ENCODE measurements at regions not wholly inside any gene's neighbourhood (a gene's known extent, or its start where the extent isn't known, plus 50 kb on each side); places are given as distances from the start of the nearest gene placed in this dataset.

DNA sequence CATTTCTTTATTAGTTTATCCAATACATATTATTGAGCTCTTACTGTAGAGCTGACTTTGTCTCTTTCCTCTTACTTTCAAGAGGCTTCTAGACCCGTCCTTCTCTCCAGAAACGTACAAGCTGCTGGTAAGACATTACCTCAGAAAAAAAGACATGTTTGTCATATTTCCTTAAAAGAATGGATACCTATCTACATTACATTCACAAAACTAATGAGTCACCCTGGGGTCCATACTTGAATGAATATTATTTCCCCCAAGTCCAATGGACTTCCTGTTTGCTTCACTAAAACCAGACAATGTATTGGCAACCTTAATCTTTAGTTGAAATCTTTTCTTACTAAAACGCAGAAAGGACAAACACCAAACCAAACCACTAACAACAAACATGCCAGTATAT is 176.5 kb upstream of the CLNK start:
- TF ChIP-seq, protein P1, sequence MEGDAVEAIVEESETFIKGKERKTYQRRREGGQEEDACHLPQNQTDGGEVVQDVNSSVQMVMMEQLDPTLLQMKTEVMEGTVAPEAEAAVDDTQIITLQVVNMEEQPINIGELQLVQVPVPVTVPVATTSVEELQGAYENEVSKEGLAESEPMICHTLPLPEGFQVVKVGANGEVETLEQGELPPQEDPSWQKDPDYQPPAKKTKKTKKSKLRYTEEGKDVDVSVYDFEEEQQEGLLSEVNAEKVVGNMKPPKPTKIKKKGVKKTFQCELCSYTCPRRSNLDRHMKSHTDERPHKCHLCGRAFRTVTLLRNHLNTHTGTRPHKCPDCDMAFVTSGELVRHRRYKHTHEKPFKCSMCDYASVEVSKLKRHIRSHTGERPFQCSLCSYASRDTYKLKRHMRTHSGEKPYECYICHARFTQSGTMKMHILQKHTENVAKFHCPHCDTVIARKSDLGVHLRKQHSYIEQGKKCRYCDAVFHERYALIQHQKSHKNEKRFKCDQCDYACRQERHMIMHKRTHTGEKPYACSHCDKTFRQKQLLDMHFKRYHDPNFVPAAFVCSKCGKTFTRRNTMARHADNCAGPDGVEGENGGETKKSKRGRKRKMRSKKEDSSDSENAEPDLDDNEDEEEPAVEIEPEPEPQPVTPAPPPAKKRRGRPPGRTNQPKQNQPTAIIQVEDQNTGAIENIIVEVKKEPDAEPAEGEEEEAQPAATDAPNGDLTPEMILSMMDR (conservative IDR thresholded peaks at IDR 0.05; ENCODE audit: low read length), result no peak
- no peak for TF ChIP-seq EZH2phosphoT487 (IDR thresholded peaks at IDR 0.05; ENCODE audit: borderline replicate concordance)

Measured in Loucy (cell line).